Cardiac muscle cell (in vitro differentiated cells and primary cell): ENCODE measurements at regions not wholly inside any gene's neighbourhood (a gene's known extent, or its start where the extent isn't known, plus 50 kb on each side); places are given as distances from the start of the nearest gene placed in this dataset.

Experiments used
- DNase-seq, 2 donors: peaks; one replicate each; pipeline versions ENCODE4 v3.0.0 to v3.0.0-alpha.2; 2010 to 2017; ENCODE audit warnings: low read depth in 1 of 2, low spot score in 1 of 2
- H3K27ac ChIP-seq: fragments of 200-600 bp; sonication (generic); 2 replicates; pipeline ENCODE4 v1.5.1; 2016
- H3K27me3 ChIP-seq: fragments of 200-600 bp; sonication (generic); 2 replicates; pipeline ENCODE4 v1.6.0; 2016; ENCODE audit warnings: control low read depth
- H3K36me3 ChIP-seq: fragments of 200-600 bp; sonication (generic); 2 replicates; pipeline ENCODE4 v1.5.1; 2016; ENCODE audit warnings: control low read depth
- H3K4me1 ChIP-seq: fragments of 200-600 bp; sonication (generic); 2 replicates; pipeline ENCODE4 v1.8.1; 2017; ENCODE audit warnings: low read depth, mild to moderate bottlenecking, mixed run types
- H3K4me3 ChIP-seq: fragments of 200-600 bp; sonication (generic); 2 replicates; pipeline ENCODE4 v1.5.1; 2016; ENCODE audit warnings: mild to moderate bottlenecking
- H3K9me3 ChIP-seq: fragments of 200-600 bp; sonication (generic); 2 replicates; pipeline ENCODE4 v1.5.1; 2017; ENCODE audit warnings: low read depth, mild to moderate bottlenecking, control low read depth
- TF ChIP-seq, protein P1 (sequence below): IDR thresholded peaks from 2 replicates; pipeline ENCODE4 v1.5.1; 2012; ENCODE audit warnings: low read depth, mild to moderate bottlenecking, low read length

DNA sequence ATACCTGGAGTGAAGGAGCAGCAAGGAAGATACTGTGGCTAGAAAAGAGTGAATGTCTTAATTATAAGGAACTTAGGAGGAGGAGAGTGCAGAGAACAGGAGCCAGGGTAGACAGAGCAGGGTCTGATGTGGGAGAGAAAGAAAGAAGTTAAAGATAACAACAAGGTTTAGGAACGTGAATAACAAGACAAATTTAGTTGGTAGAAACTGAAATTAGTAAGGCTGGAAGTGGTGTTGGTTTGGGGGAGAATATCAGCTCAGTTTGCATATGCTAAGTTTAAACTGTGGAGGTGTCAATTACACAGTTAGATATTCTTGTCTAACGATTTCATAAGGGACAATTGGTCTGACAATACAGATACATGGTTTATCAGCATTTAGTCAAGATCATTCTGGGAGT, 1123.7 kb upstream of the PABPC4L start:
- H3K36me3 ChIP-seq = no peaks in the 10 kb centered on the region
- H3K9me3 ChIP-seq = no peaks in the 10 kb centered on the region
- no peaks in the 10 kb centered on the region for H3K4me1 ChIP-seq
- H3K4me3 ChIP-seq = no peak overlapping the region
- TF ChIP-seq, protein P1, sequence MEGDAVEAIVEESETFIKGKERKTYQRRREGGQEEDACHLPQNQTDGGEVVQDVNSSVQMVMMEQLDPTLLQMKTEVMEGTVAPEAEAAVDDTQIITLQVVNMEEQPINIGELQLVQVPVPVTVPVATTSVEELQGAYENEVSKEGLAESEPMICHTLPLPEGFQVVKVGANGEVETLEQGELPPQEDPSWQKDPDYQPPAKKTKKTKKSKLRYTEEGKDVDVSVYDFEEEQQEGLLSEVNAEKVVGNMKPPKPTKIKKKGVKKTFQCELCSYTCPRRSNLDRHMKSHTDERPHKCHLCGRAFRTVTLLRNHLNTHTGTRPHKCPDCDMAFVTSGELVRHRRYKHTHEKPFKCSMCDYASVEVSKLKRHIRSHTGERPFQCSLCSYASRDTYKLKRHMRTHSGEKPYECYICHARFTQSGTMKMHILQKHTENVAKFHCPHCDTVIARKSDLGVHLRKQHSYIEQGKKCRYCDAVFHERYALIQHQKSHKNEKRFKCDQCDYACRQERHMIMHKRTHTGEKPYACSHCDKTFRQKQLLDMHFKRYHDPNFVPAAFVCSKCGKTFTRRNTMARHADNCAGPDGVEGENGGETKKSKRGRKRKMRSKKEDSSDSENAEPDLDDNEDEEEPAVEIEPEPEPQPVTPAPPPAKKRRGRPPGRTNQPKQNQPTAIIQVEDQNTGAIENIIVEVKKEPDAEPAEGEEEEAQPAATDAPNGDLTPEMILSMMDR = no peak
- no peak for DNase-seq
- no peaks in the 10 kb centered on the region for H3K27me3 ChIP-seq
- no peak overlapping the region for H3K27ac ChIP-seq

DNA sequence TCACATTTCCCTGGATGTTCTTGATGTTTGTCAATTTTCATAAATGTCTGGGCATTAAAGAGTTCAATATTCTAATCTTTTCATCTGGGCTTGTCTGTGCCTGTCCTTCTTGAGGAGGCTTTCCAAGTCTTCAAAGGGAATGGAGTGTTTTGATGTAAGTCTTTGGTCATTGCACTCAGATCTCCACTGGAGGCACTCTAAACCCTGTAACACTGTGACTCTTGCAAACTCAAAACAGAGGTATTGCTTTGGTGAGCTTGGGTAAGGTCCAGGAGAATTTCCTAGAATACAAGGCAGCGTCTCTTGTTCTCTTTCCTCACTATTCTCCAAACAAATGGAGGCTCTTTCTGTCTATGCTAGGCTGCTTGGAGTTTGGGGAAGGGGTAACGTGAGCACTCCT, 1118.1 kb upstream of the PABPC4L start:
- TF ChIP-seq, protein P1 = no peak
- no peaks in the 10 kb centered on the region for H3K4me1 ChIP-seq
- no peak for DNase-seq
- H3K27me3 ChIP-seq = no peaks in the 10 kb centered on the region
- H3K9me3 ChIP-seq = no peaks in the 10 kb centered on the region
- H3K4me3 ChIP-seq = no peak overlapping the region
- no peak overlapping the region for H3K27ac ChIP-seq
- no peaks in the 10 kb centered on the region for H3K36me3 ChIP-seq

DNA sequence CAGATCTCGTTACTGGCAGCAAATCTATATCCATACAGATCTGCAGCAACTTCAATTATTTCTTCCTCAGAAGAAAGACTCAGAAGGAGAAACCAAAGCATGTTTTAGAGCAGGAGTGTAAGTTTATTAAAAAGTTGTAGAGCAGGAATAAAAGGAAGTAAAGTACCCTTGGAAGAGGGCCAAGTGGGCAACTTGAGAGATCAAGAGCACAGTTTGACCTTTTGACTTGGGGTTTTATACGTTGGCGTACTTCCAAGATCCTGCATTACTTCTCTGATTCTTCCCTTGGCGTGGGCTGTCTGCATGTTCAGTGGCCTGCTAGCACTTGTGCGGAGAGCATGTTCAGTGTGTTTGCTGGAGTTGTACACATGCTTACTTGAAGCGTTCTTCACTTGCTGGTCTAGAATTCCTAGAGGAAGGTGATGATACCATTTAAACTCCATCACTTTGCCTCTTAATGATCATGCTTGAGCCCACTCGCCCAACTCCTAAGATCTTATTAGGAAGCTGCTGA, 1114.7 kb upstream of the PABPC4L start:
- Histone ChIP-seq H3K36me3 (no peaks in the 10 kb centered on the region), H3K9me3 (no peaks in the 10 kb centered on the region), H3K4me1 (no peaks in the 10 kb centered on the region), H3K27ac (no peak overlapping the region), H3K27me3 (no peaks in the 10 kb centered on the region), H3K4me3 (no peak overlapping the region)
- no peak for DNase-seq
- TF ChIP-seq, protein P1 = no peak

DNA sequence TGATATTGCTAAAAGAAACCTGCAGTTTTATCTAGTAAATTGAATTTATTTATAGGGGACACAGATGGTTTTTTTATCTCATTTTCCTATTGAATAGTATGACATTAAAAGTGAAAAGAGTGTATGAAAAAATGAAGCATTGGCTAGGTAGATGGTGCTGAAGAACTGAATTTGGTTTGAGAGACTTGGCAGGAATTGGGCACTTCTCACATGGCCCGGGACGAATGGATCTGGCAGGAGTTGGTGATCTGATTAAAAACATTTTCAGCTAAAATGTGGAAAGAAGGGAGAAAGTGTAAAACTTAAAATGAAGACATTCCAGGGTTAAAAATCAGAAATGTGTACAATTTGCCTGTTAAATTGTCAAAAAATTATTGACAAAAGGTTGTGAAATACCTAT, 1088.5 kb upstream of the PABPC4L start:
- DNase-seq = no peak
- Histone ChIP-seq H3K36me3 (no peaks in the 10 kb centered on the region), H3K27me3 (no peaks in the 10 kb centered on the region), H3K9me3 (no peaks in the 10 kb centered on the region), H3K4me3 (no peak overlapping the region), H3K27ac (no peak overlapping the region), H3K4me1 (no peaks in the 10 kb centered on the region)
- TF ChIP-seq, protein P1 = no peak

DNA sequence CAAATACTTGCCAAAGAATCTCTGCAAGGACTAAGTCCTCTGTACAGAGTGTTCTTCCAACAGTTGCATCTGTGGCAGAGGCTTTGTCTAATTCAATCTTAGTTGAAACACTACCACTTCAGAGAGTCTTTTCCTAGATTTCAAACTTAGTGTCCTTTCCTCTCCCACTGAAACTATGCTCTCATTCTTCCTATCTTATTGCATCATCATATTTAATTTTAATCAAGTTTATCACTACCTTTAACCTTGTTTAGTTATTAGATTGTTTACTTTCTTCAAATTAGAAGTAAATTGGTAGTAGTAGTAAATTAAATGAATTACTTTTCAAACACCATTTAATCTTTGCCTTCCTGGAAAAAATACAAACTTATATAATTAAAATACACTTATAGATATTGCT, 1082.3 kb upstream of the PABPC4L start:
- no peaks in the 10 kb centered on the region for H3K27me3 ChIP-seq
- no peaks in the 10 kb centered on the region for H3K36me3 ChIP-seq
- H3K4me1 ChIP-seq = no peaks in the 10 kb centered on the region
- no peak overlapping the region for H3K4me3 ChIP-seq
- no peak for DNase-seq
- no peaks in the 10 kb centered on the region for H3K9me3 ChIP-seq
- H3K27ac ChIP-seq = no peak overlapping the region
- TF ChIP-seq, protein P1 = no peak

DNA sequence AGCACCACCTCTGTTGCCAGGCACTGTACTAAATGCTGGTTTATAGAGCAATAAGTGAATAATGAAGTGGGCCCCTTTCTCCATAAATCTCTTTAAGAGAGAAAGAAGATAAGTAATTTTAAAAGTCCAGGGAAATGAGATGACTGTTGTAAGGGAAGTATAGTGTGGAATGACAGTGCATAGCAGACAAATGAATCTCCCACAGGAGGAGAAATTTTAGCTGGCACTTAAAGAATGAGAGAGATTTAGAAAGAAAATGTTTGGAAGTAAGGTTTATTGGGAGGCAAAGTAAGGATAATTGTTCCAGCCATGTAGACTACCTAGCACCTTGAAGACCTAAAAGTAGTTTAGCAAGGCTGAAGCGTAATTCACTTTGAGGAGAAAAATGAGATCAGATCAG, 1081.1 kb upstream of the PABPC4L start:
- no peak for DNase-seq
- TF ChIP-seq, protein P1 = no peak

More for the DNA sequence above, 1081.1 kb upstream of the PABPC4L start:
- no peaks in the 10 kb centered on the region for H3K4me1 ChIP-seq
- H3K4me3 ChIP-seq = no peak overlapping the region
- no peaks in the 10 kb centered on the region for H3K9me3 ChIP-seq
- no peaks in the 10 kb centered on the region for H3K27me3 ChIP-seq
- no peak overlapping the region for H3K27ac ChIP-seq
- H3K36me3 ChIP-seq = no peaks in the 10 kb centered on the region
